ENCODE measurements at regions not wholly inside any gene's neighbourhood (a gene's known extent, or its start where the extent isn't known, plus 50 kb on each side); places are given as distances from the start of the nearest gene placed in this dataset.
"Not testable (repeated sequence)": the region's sequence is repeated elsewhere in the genome, so short reads cannot be mapped to it uniquely, and the experiment has no call there.

GRCh38 chr15:35244227-35244626 lies 159.1 kb upstream of the NANOGP8 start:
- DNase-seq (ENCODE audit: low read depth, low spot score) = no peak
- Histone ChIP-seq H3K36me3 (ENCODE audit: insufficient read depth, insufficient read length, low read length) (no peaks in the 10 kb centered on the region), H3K4me1 (ENCODE audit: insufficient read depth, insufficient read length) (no peaks in the 10 kb centered on the region), H3K9ac (ENCODE audit: insufficient read length, low read depth) (no peak overlapping the region), H3K4me3 (ENCODE audit: insufficient read length, low read depth) (no peak overlapping the region), H3K9me3 (ENCODE audit: insufficient read depth, low read length) (0 out of 2 replicates have a peak, but pooled peaks cover 8% of the 10 kb centered on the region), H3K27me3 (ENCODE audit: insufficient read depth, insufficient read length) (no peaks in the 10 kb centered on the region)
- TF ChIP-seq SUZ12 (IDR thresholded peaks at IDR 0.05; ENCODE audit: extremely low read depth, insufficient read depth, insufficient read length) (no peak), YY1 (IDR thresholded peaks at IDR 0.05; ENCODE audit: insufficient read depth, insufficient read length) (no peak), ZNF274 (IDR thresholded peaks at IDR 0.05; ENCODE audit: low read depth, low read length) (no peak)

GRCh38 chr15:35243758-35244157 lies 158.7 kb upstream of the NANOGP8 start:
- no peak for DNase-seq (ENCODE audit: low read depth, low spot score)
- Histone ChIP-seq H3K9me3 (ENCODE audit: insufficient read depth, low read length) (0 out of 2 replicates have a peak, but pooled peaks cover 8% of the 10 kb centered on the region), H3K4me3 (ENCODE audit: insufficient read length, low read depth) (no peak overlapping the region), H3K4me1 (ENCODE audit: insufficient read depth, insufficient read length) (no peaks in the 10 kb centered on the region), H3K27me3 (ENCODE audit: insufficient read depth, insufficient read length) (no peaks in the 10 kb centered on the region), H3K36me3 (ENCODE audit: insufficient read depth, insufficient read length, low read length) (no peaks in the 10 kb centered on the region), H3K9ac (ENCODE audit: insufficient read length, low read depth) (no peak overlapping the region)
- TF ChIP-seq ZNF274 (IDR thresholded peaks at IDR 0.05; ENCODE audit: low read depth, low read length) = no peak
- TF ChIP-seq YY1 (IDR thresholded peaks at IDR 0.05; ENCODE audit: insufficient read depth, insufficient read length) = no peak

- not testable (repeated sequence) for H3K27me3 ChIP-seq (ENCODE audit: insufficient read depth, insufficient read length); H3K4me1 ChIP-seq (ENCODE audit: insufficient read depth, insufficient read length); DNase-seq (ENCODE audit: low read depth, low spot score); H3K36me3 ChIP-seq (ENCODE audit: insufficient read depth, insufficient read length, low read length); H3K9ac ChIP-seq (ENCODE audit: insufficient read length, low read depth); H3K4me3 ChIP-seq (ENCODE audit: insufficient read length, low read depth)
- peaks cover 16% of the 10 kb centered on the region; the same call in 1 of the 2 replicates for H3K9me3 ChIP-seq (ENCODE audit: insufficient read depth, low read length)
Measured at GRCh38 chr15:35239693-35240092, 154.6 kb upstream of the NANOGP8 start.

GRCh38 chr15:35238448-35238847 lies 153.4 kb upstream of the NANOGP8 start:
- H3K9me3 ChIP-seq (ENCODE audit: insufficient read depth, low read length) = peaks cover 11% of the 10 kb centered on the region; the same call in 1 of the 2 replicates
- peak; percentile 13 for DNase-seq (ENCODE audit: low read depth, low spot score)
- not testable (repeated sequence) for H3K27me3 ChIP-seq (ENCODE audit: insufficient read depth, insufficient read length); H3K36me3 ChIP-seq (ENCODE audit: insufficient read depth, insufficient read length, low read length); H3K4me1 ChIP-seq (ENCODE audit: insufficient read depth, insufficient read length); H3K4me3 ChIP-seq (ENCODE audit: insufficient read length, low read depth); H3K9ac ChIP-seq (ENCODE audit: insufficient read length, low read depth)

- Histone ChIP-seq H3K9me3 (ENCODE audit: insufficient read depth, low read length) (no peaks in the 10 kb centered on the region), H3K36me3 (ENCODE audit: insufficient read depth, insufficient read length, low read length) (no peaks in the 10 kb centered on the region), H3K4me3 (ENCODE audit: insufficient read length, low read depth) (no peak overlapping the region), H3K27me3 (ENCODE audit: insufficient read depth, insufficient read length) (no peaks in the 10 kb centered on the region), H3K4me1 (ENCODE audit: insufficient read depth, insufficient read length) (no peaks in the 10 kb centered on the region), H3K9ac (ENCODE audit: insufficient read length, low read depth) (no peak overlapping the region)
- no peak for TF ChIP-seq ZNF274 (IDR thresholded peaks at IDR 0.05; ENCODE audit: low read depth, low read length)
- TF ChIP-seq YY1 (IDR thresholded peaks at IDR 0.05; ENCODE audit: insufficient read depth, insufficient read length) = no peak
- no peak for TF ChIP-seq SUZ12 (IDR thresholded peaks at IDR 0.05; ENCODE audit: extremely low read depth, insufficient read depth, insufficient read length)
- DNase-seq (ENCODE audit: low read depth, low spot score) = no peak
Measured at GRCh38 chr15:35229085-35229484, 144.0 kb upstream of the NANOGP8 start.

GRCh38 chr15:35218215-35218614 lies 133.1 kb upstream of the NANOGP8 start:
- TF ChIP-seq YY1 (IDR thresholded peaks at IDR 0.05; ENCODE audit: insufficient read depth, insufficient read length) (no peak), ZNF274 (IDR thresholded peaks at IDR 0.05; ENCODE audit: low read depth, low read length) (no peak), SUZ12 (IDR thresholded peaks at IDR 0.05; ENCODE audit: extremely low read depth, insufficient read depth, insufficient read length) (no peak)
- H3K9me3 ChIP-seq (ENCODE audit: insufficient read depth, low read length) = peaks cover 6% of the 10 kb centered on the region; the same call in 1 of the 2 replicates
- no peaks in the 10 kb centered on the region for H3K4me1 ChIP-seq (ENCODE audit: insufficient read depth, insufficient read length)
- H3K4me3 ChIP-seq (ENCODE audit: insufficient read length, low read depth) = no peak overlapping the region
- no peaks in the 10 kb centered on the region for H3K27me3 ChIP-seq (ENCODE audit: insufficient read depth, insufficient read length)
- DNase-seq (ENCODE audit: low read depth, low spot score) = no peak
- H3K9ac ChIP-seq (ENCODE audit: insufficient read length, low read depth) = no peak overlapping the region
- H3K36me3 ChIP-seq (ENCODE audit: insufficient read depth, insufficient read length, low read length) = no peaks in the 10 kb centered on the region

- Histone ChIP-seq H3K4me3 (ENCODE audit: insufficient read length, low read depth) (no peak overlapping the region), H3K36me3 (ENCODE audit: insufficient read depth, insufficient read length, low read length) (no peaks in the 10 kb centered on the region), H3K9ac (ENCODE audit: insufficient read length, low read depth) (no peak overlapping the region), H3K27me3 (ENCODE audit: insufficient read depth, insufficient read length) (no peaks in the 10 kb centered on the region), H3K9me3 (ENCODE audit: insufficient read depth, low read length) (no peaks in the 10 kb centered on the region), H3K4me1 (ENCODE audit: insufficient read depth, insufficient read length) (no peaks in the 10 kb centered on the region)
- no peak for TF ChIP-seq YY1 (IDR thresholded peaks at IDR 0.05; ENCODE audit: insufficient read depth, insufficient read length)
- no peak for TF ChIP-seq SUZ12 (IDR thresholded peaks at IDR 0.05; ENCODE audit: extremely low read depth, insufficient read depth, insufficient read length)
- TF ChIP-seq ZNF274 (IDR thresholded peaks at IDR 0.05; ENCODE audit: low read depth, low read length) = no peak
- no peak for DNase-seq (ENCODE audit: low read depth, low spot score)
Measured at GRCh38 chr15:35215093-35215492, 130.0 kb upstream of the NANOGP8 start.

GRCh38 chr15:35211240-35211902 lies 126.3 kb upstream of the NANOGP8 start:
- Histone ChIP-seq H3K9me3 (ENCODE audit: insufficient read depth, low read length) (no peaks in the 10 kb centered on the region), H3K4me3 (ENCODE audit: insufficient read length, low read depth) (no peak overlapping the region), H3K4me1 (ENCODE audit: insufficient read depth, insufficient read length) (no peaks in the 10 kb centered on the region), H3K9ac (ENCODE audit: insufficient read length, low read depth) (no peak overlapping the region), H3K27me3 (ENCODE audit: insufficient read depth, insufficient read length) (no peaks in the 10 kb centered on the region), H3K36me3 (ENCODE audit: insufficient read depth, insufficient read length, low read length) (no peaks in the 10 kb centered on the region)
- DNase-seq (ENCODE audit: low read depth, low spot score) = no peak
- TF ChIP-seq ZNF274 (IDR thresholded peaks at IDR 0.05; ENCODE audit: low read depth, low read length) (no peak), SUZ12 (IDR thresholded peaks at IDR 0.05; ENCODE audit: extremely low read depth, insufficient read depth, insufficient read length) (no peak), YY1 (IDR thresholded peaks at IDR 0.05; ENCODE audit: insufficient read depth, insufficient read length) (no peak)
